BLaER1 treated with 17β-estradiol and CSF1 and Interleukin-3, amounts not matched to agents 10 nM and 100 nM (cell line): ENCODE measurements at regions not wholly inside any gene's neighbourhood (a gene's known extent, or its start where the extent isn't known, plus 50 kb on each side); places are given as distances from the start of the nearest gene placed in this dataset.

Experiments used
- H3K27ac ChIP-seq, 11 experiments: shearing (Covaris generic); formaldehyde crosslinking; 2 replicates each; pipeline ENCODE4 v1.8.1; 2022
- H3K27me3 ChIP-seq, 11 experiments: shearing (Covaris generic); formaldehyde crosslinking; 2 replicates each; pipeline ENCODE4 v1.8.1; 2022
- H3K36me3 ChIP-seq, 11 experiments: shearing (Covaris generic); formaldehyde crosslinking; 2 replicates each; pipeline ENCODE4 v1.8.1; 2022
- H3K4me1 ChIP-seq, 10 experiments: shearing (Covaris generic); formaldehyde crosslinking; 2 replicates each; pipeline ENCODE4 v1.8.1; 2022
- H3K4me2 ChIP-seq, 11 experiments: shearing (Covaris generic); formaldehyde crosslinking; 2 replicates each; pipeline ENCODE4 v1.8.1; 2022
- H3K4me3 ChIP-seq, 10 experiments: shearing (Covaris generic); formaldehyde crosslinking; 2 replicates each; pipeline ENCODE4 v1.8.1; 2022
- H3K9ac ChIP-seq, 11 experiments: shearing (Covaris generic); formaldehyde crosslinking; 2 replicates each; pipeline ENCODE4 v1.8.1; 2022
- H3K9me3 ChIP-seq, 11 experiments: shearing (Covaris generic); formaldehyde crosslinking; replicated peaks in 1 of 11; 2 replicates each; pipeline ENCODE4 v1.8.1; 2022
- H4K20me1 ChIP-seq, 11 experiments: shearing (Covaris generic); formaldehyde crosslinking; 2 replicates each; pipeline ENCODE4 v1.8.1; 2022
- Cebpa-rat ChIP-seq, 11 experiments: shearing (Covaris generic); IDR thresholded peaks; 2 replicates each; pipeline ENCODE4 v1.8.1; 2022

DNA sequence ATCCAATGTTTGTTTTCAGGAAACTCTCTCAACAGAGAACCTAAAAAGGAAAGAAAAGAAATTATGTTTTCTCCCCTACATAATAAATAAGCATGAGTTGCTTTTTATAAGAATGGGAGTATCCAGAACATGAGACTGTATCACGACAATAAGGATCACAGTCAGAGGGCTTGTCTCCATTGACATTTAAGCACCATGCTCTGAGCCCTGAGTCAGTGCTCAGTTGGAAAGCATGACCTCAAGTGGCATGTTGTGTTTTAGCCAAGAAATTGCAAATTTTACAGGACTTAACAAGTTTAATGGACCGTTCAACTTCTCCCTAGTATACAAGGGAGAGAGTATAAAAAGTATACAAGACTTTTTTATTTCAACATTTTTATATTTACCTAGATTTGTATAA lies 431.6 kb downstream of the GJA1 start:
- TF ChIP-seq Cebpa-rat (IDR thresholded peaks at IDR 0.05) = no peak
- no peaks in the 10 kb centered on the region for H3K27me3 ChIP-seq
- no peaks in the 10 kb centered on the region for H4K20me1 ChIP-seq
- no peak overlapping the region for H3K27ac ChIP-seq
- no peak overlapping the region for H3K4me3 ChIP-seq
- no peak overlapping the region for H3K9ac ChIP-seq
- H3K36me3 ChIP-seq = no peaks in the 10 kb centered on the region
- H3K4me2 ChIP-seq = no peak overlapping the region
- H3K9me3 ChIP-seq = 0 out of 22 replicates have a peak, but pooled peaks cover 0 to 2% (median 0%) of the 10 kb centered on the region in 11 experiments
- no peaks in the 10 kb centered on the region for H3K4me1 ChIP-seq

DNA sequence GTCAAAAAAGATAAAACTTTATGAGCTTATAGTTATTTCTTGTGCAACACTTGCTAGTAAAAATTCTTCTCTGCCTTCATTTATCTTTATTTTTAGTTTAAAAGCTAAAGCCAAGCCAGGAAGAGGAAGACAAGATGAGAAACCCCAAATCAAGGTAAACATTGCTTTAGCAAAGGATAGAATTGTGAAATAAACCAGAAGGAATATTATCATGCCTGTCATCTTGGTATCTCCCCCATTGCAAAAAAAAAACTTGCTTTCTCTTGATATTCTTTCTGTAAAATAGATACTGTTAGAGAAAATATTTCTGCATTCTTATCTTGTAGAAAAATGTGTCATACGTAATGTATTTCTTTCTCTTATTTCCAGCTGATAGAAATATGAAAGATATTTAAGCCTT lies 432.8 kb downstream of the GJA1 start:
- H3K27me3 ChIP-seq = no peaks in the 10 kb centered on the region
- H3K9ac ChIP-seq = no peak overlapping the region
- no peak for TF ChIP-seq Cebpa-rat (IDR thresholded peaks at IDR 0.05)
- H3K9me3 ChIP-seq = 0 out of 22 replicates have a peak, but pooled peaks cover 0 to 6% (median 0%) of the 10 kb centered on the region in 11 experiments
- H3K36me3 ChIP-seq = no peaks in the 10 kb centered on the region
- no peak overlapping the region for H3K4me2 ChIP-seq
- H3K4me3 ChIP-seq = no peak overlapping the region
- H3K4me1 ChIP-seq = no peaks in the 10 kb centered on the region
- no peaks in the 10 kb centered on the region for H4K20me1 ChIP-seq
- H3K27ac ChIP-seq = no peak overlapping the region

DNA sequence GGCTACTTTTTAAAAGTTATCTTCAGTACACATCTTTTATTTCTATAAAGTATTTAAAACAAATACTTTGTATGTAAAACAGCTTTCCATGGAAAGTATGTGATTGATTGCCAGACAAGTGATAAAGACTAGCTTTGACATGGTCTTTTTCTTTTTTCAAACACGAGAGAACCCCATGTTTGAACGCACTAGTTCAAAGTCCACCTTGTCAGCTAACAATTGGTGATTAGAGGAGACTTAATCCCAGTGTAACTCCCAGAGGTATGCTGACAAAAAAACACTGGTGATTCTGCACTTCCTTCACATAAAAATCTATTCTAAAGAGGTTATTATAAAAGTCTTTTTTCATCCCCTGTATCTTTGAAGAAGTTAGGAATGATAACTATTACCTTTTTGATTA lies 438.1 kb downstream of the GJA1 start:
- Histone ChIP-seq H4K20me1 (no peaks in the 10 kb centered on the region), H3K4me1 (no peaks in the 10 kb centered on the region), H3K4me3 (no peak overlapping the region), H3K4me2 (no peak overlapping the region), H3K27me3 (no peaks in the 10 kb centered on the region), H3K9ac (no peak overlapping the region), H3K36me3 (no peaks in the 10 kb centered on the region), H3K9me3 (0 out of 22 replicates have a peak, but pooled peaks cover 0 to 6% (median 0%) of the 10 kb centered on the region in 11 experiments), H3K27ac (no peak overlapping the region)
- TF ChIP-seq Cebpa-rat (IDR thresholded peaks at IDR 0.05) = no peak

DNA sequence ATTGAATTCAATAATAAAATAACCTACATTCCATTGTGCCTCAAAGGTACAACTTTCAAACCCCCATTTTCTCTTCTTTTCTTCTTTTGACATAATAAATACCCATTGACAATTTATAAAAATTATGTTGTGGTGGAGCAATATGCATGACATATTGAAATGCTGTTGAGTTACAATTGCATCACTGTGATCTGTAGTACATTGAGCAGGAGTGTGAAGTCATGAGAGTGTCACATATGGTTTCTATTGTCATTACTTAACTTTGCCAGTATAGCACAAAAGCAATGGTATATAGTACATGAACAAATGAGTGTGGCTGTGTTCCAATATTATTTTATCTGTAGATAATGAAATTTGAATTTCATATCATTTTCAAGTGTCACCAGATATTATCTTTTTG lies 441.3 kb downstream of the GJA1 start:
- Histone ChIP-seq H3K27ac (no peak overlapping the region), H3K9me3 (0 out of 22 replicates have a peak, but pooled peaks cover 0 to 6% (median 0%) of the 10 kb centered on the region in 11 experiments), H3K4me3 (no peak overlapping the region), H3K27me3 (no peaks in the 10 kb centered on the region), H3K4me1 (no peaks in the 10 kb centered on the region), H3K4me2 (no peak overlapping the region), H4K20me1 (no peaks in the 10 kb centered on the region), H3K9ac (no peak overlapping the region), H3K36me3 (no peaks in the 10 kb centered on the region)
- TF ChIP-seq Cebpa-rat (IDR thresholded peaks at IDR 0.05) = no peak

DNA sequence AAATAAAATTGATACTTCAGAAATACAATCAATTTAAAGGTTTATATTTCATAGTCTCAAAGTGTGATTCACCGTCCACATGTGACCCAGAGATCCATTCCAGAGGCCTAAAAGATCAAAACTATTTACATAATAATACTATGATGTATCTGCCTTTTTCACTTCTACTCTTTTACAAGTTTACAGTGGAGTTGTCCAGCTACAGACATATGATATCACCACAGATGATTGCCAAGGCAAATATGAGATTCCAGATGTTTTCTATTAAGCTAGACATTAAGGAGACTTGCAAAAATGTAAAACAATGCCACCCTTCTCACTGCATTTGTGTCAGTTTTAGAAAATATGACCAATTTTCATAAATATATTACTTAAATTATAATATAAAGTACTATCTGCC lies 443.7 kb downstream of the GJA1 start:
- Histone ChIP-seq H3K27me3 (no peaks in the 10 kb centered on the region), H3K27ac (no peak overlapping the region), H4K20me1 (no peaks in the 10 kb centered on the region), H3K4me1 (no peaks in the 10 kb centered on the region), H3K9me3 (no peaks in the 10 kb centered on the region), H3K9ac (no peak overlapping the region), H3K36me3 (no peaks in the 10 kb centered on the region), H3K4me3 (no peak overlapping the region), H3K4me2 (no peak overlapping the region)
- no peak for TF ChIP-seq Cebpa-rat (IDR thresholded peaks at IDR 0.05)

DNA sequence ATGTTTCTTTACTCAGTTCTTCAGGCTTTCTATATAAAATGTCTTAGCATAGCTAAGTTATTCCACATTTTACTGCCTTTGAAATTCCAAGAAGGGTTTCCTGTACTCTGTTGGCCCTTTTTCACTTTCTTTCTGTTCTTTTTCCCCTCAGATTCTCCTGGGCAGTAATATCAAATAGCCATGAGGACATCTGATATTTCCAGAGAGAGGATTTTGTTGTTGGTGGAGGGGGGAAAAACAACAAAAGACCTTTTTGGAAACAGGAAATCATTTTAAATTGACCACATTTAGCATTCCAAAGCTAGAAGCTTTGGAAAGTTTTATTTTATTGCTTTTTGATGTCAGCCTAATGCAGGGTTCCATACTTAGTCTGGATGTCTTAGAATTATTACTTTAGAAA lies 445.4 kb downstream of the GJA1 start:
- Histone ChIP-seq H3K9ac (no peak overlapping the region), H3K4me3 (no peak overlapping the region), H3K9me3 (no peaks in the 10 kb centered on the region), H3K4me2 (no peak overlapping the region), H4K20me1 (no peaks in the 10 kb centered on the region), H3K27me3 (no peaks in the 10 kb centered on the region), H3K27ac (no peak overlapping the region), H3K4me1 (no peaks in the 10 kb centered on the region), H3K36me3 (no peaks in the 10 kb centered on the region)
- TF ChIP-seq Cebpa-rat (IDR thresholded peaks at IDR 0.05) = no peak

DNA sequence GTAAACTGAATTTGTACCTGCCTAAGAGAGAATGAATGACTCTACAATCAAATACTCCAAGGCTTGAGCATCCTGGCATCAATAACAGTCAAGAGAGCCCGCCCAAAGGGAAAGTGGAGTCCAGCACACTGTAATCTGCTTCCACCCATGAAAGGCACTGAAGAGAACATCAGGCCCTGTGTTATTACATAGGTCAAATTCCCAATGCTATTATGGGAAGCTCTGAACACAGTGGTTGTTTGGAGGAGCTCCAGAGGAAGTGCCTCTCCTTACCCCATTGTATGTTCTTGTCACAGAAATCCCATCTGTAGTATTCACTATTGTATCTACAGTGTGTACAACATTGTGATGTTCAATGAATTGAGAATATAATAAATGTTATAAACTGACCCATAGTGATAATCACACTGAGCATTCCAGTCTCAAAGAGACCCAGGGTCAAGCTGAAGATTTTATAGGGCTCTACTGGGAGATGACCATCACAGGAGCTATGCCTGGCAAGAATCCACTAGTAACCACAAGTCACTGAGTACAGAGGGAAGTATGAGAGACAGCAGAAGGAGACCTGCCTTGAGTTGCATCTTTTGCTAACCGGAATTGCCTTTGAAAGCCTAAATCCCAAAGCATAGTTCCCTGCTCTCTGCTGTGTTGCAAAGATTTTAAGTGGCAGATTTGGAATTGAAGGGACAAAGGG lies 446.7 kb downstream of the GJA1 start:
- Histone ChIP-seq H4K20me1 (no peaks in the 10 kb centered on the region), H3K9ac (no peak overlapping the region), H3K4me3 (no peak overlapping the region), H3K4me1 (no peaks in the 10 kb centered on the region), H3K9me3 (no peaks in the 10 kb centered on the region), H3K4me2 (no peak overlapping the region), H3K27ac (no peak overlapping the region), H3K27me3 (no peaks in the 10 kb centered on the region), H3K36me3 (no peaks in the 10 kb centered on the region)
- no peak for TF ChIP-seq Cebpa-rat (IDR thresholded peaks at IDR 0.05)

DNA sequence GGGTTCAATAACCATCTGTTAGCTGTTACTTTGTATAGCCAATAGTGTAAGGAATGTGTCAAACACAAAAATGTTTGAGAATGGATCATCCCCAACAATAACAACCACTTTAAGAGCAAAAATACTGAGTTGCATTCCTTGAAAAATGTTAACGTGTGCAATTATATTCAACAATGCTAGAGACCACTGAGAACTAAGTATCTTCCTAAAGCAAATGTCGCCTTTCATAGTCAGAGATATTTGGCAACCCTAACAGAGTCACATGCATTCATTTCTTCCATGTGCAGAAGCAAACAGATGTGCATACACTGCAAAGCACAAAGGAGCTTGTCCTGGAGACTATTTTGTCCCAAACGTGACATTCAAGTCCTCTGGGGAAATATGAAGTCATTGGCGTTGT lies 448.6 kb downstream of the GJA1 start:
- no peaks in the 10 kb centered on the region for H3K9me3 ChIP-seq
- H3K27ac ChIP-seq = no peak overlapping the region
- H3K27me3 ChIP-seq = no peaks in the 10 kb centered on the region
- H3K9ac ChIP-seq = no peak overlapping the region
- no peaks in the 10 kb centered on the region for H4K20me1 ChIP-seq
- no peak overlapping the region for H3K4me2 ChIP-seq
- no peaks in the 10 kb centered on the region for H3K36me3 ChIP-seq
- no peak overlapping the region for H3K4me3 ChIP-seq
- no peaks in the 10 kb centered on the region for H3K4me1 ChIP-seq
- TF ChIP-seq Cebpa-rat (IDR thresholded peaks at IDR 0.05) = no peak

DNA sequence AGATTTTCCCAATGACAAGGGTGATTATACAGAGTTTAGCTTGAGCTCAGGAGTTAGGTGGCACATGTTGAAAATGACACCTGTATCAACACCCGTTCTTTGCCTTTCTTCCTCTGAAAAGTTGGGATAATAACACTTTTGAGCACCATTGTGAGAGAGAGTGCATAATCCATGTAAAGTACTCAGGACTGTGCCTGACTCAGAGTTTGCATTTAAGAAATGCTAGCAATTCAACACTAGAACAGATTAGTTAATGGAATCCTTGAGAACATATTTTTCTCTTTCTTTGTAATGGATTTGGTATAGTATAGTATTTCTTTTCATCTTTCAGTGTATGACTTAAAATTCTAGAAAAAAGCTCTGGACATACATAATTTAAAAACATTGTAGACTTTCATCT lies 449.2 kb downstream of the GJA1 start:
- Histone ChIP-seq H3K4me1 (no peaks in the 10 kb centered on the region), H3K9ac (no peak overlapping the region), H4K20me1 (no peaks in the 10 kb centered on the region), H3K27me3 (no peaks in the 10 kb centered on the region), H3K4me3 (no peak overlapping the region), H3K4me2 (no peak overlapping the region), H3K27ac (no peak overlapping the region), H3K9me3 (no peaks in the 10 kb centered on the region), H3K36me3 (no peaks in the 10 kb centered on the region)
- no peak for TF ChIP-seq Cebpa-rat (IDR thresholded peaks at IDR 0.05)

DNA sequence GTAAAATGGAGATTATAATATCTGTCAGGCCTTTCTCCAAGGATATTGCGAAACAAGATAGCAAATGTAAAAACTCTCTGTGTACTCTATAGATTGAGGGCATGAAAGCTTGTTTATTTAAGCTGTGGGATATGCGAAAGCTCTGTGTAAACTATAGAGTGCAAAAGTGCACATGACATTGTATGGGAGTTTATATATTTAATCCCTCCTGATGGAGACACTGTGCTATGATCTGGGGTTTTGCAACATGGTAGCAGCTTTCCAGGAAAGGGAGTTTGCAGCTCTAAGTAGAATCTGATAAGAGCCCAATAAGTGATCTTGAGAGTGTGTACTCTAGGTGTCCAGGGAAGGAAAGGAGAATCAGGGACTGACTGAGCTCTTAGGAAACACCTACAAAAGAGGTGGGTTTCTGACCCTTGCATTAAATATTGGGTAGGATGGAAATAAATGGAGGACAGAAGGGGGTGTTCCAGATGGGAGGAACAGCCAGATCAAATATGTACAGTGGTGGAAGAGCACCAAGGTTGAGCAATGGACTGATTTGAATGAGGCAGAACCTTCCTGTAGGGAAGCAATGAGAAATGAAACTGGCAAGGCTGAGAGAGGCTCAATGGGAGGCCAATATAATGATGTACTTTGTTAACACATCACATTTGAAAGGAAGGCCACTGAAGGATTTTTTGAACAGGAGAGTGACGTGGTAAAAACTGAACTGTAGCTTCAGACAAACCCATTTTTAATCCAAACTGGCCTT lies 450.1 kb downstream of the GJA1 start:
- no peak overlapping the region for H3K9ac ChIP-seq
- peaks cover 0 to 5% (median 0%) of the 10 kb centered on the region in 10 experiments; a peak in 2 of 20 replicates for H3K4me1 ChIP-seq
- H3K36me3 ChIP-seq = no peaks in the 10 kb centered on the region
- no peak overlapping the region for H3K4me3 ChIP-seq
- H3K27me3 ChIP-seq = no peaks in the 10 kb centered on the region
- no peak overlapping the region for H3K27ac ChIP-seq
- H4K20me1 ChIP-seq = no peaks in the 10 kb centered on the region
- no peak overlapping the region for H3K4me2 ChIP-seq
- peak in 2 of 11 experiments; percentile 26 to 28; a peak in 2 of 22 replicates for TF ChIP-seq Cebpa-rat (IDR thresholded peaks at IDR 0.05)
- no peaks in the 10 kb centered on the region for H3K9me3 ChIP-seq
